Nephron (organoid): ENCODE measurements at regions not wholly inside any gene's neighbourhood (a gene's known extent, or its start where the extent isn't known, plus 50 kb on each side); places are given as distances from the start of the nearest gene placed in this dataset.

Source experiments
- H3K27ac Mint-ChIP-seq, 3 experiments: 2 replicates each; pipeline ENCODE4 v1.8.0; 2020; ENCODE audit warnings: mixed read lengths in 3 of 3, mild to moderate bottlenecking in 2 of 3, moderate library complexity in 1 of 3
- H3K27me3 Mint-ChIP-seq: 2 replicates; pipeline ENCODE4 v1.8.0; 2021; ENCODE audit warnings: low read depth, mild to moderate bottlenecking, moderate library complexity, mixed read lengths
- H3K36me3 Mint-ChIP-seq: 2 replicates; pipeline ENCODE4 v1.8.0; 2020; ENCODE audit warnings: low read depth, mixed read lengths
- H3K4me1 Mint-ChIP-seq: 2 replicates; pipeline ENCODE4 v1.8.0; 2020; ENCODE audit warnings: mixed read lengths
- H3K4me3 Mint-ChIP-seq, 3 experiments: 2 replicates each; pipeline ENCODE4 v1.8.0; 2020; ENCODE audit warnings: mild to moderate bottlenecking in 3 of 3, mixed read lengths in 3 of 3, moderate library complexity in 2 of 3
- H3K9me3 Mint-ChIP-seq: 2 replicates; pipeline ENCODE4 v1.8.0; 2020; ENCODE audit warnings: mixed read lengths
- TF ChIP-seq, protein P1 (sequence below), 3 experiments: fragments of 200-600 bp; sonication (generic); IDR thresholded peaks; one replicate each; pipeline ENCODE4 v1.5.0; 2021; ENCODE audit warnings: antibody characterized with exemption in 3 of 3; ENCODE audit not compliant: unreplicated experiment in 3 of 3

DNA sequence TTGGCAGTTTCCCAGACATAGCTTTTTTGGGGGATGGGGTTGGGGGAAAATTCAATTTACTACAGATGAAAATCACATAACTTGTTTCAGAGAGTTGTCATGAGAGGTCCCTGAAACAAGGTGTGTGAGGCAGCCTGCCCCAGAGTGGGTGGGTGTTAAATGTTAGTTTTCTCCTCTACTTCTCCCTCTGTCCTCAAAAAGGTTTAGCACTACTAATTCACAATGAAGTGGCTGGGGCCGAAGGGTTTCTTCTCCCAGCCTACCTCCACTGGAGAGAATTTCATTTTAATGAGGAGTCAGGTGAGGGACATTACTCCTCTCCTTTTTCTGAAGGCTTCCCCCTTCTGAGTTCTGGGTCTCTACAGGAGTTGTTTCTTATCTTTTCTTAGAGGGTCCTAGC, 103.3 kb downstream of the C1orf94 start:
- peaks cover 17% of the 10 kb centered on the region for H3K27me3 Mint-ChIP-seq
- no peaks in the 10 kb centered on the region for H3K4me1 Mint-ChIP-seq
- no peak overlapping the region for H3K4me3 Mint-ChIP-seq
- H3K27ac Mint-ChIP-seq = no peak overlapping the region
- TF ChIP-seq, protein P1, sequence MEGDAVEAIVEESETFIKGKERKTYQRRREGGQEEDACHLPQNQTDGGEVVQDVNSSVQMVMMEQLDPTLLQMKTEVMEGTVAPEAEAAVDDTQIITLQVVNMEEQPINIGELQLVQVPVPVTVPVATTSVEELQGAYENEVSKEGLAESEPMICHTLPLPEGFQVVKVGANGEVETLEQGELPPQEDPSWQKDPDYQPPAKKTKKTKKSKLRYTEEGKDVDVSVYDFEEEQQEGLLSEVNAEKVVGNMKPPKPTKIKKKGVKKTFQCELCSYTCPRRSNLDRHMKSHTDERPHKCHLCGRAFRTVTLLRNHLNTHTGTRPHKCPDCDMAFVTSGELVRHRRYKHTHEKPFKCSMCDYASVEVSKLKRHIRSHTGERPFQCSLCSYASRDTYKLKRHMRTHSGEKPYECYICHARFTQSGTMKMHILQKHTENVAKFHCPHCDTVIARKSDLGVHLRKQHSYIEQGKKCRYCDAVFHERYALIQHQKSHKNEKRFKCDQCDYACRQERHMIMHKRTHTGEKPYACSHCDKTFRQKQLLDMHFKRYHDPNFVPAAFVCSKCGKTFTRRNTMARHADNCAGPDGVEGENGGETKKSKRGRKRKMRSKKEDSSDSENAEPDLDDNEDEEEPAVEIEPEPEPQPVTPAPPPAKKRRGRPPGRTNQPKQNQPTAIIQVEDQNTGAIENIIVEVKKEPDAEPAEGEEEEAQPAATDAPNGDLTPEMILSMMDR (IDR thresholded peaks at IDR 0.05; ENCODE audit: unreplicated experiment in 3 of 3) = no peak
- H3K36me3 Mint-ChIP-seq = no peaks in the 10 kb centered on the region
- no peaks in the 10 kb centered on the region for H3K9me3 Mint-ChIP-seq

DNA sequence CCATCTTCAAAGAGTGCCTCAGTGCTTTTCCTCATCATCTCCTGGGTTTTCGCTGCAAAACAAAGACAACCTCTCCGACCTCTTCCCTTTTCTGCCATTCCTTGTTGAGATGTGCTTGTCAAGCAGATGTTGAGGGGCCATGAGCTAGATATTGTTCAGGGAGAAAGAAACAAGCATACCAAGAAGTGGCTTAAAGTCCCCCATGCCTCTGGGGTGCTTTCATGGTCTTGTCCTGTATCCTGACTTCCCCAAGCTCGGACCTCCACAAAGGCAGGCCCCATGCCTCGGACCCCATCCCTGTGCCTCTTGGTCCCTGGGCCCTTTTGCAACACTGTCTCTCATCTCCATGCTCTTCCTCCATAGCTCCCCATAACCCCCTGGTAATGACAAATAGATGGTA, 103.8 kb downstream of the C1orf94 start:
- Mint-ChIP-seq H3K36me3 (no peaks in the 10 kb centered on the region), H3K27ac (no peak overlapping the region), H3K4me3 (no peak overlapping the region), H3K4me1 (no peaks in the 10 kb centered on the region), H3K9me3 (no peaks in the 10 kb centered on the region), H3K27me3 (peaks cover 14% of the 10 kb centered on the region)
- TF ChIP-seq, protein P1 (IDR thresholded peaks at IDR 0.05; ENCODE audit: unreplicated experiment in 3 of 3) = no peak

DNA sequence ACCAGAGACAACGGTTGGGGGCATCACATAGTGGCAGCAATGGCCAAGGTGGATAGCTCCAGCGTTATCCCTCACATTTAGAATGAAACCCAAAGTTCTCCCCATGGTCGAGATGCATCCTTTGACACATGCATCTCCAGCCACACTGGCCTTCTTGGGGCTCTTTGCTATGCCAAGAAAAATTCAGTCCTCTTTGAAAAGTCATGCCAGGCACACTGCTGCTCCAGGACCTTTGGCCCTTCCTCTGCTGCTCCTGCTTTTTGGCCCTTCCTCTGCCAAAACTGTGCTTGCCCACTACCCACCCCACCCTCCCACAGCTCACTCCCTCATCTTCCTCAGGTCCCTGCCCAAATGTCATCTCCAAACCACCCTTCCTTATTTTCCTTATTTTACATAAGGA, 106.4 kb downstream of the C1orf94 start:
- Mint-ChIP-seq H3K36me3 (no peaks in the 10 kb centered on the region), H3K27ac (no peak overlapping the region), H3K4me3 (no peak overlapping the region), H3K27me3 (peaks cover 11% of the 10 kb centered on the region), H3K4me1 (no peaks in the 10 kb centered on the region), H3K9me3 (no peaks in the 10 kb centered on the region)
- TF ChIP-seq, protein P1 (IDR thresholded peaks at IDR 0.05; ENCODE audit: unreplicated experiment in 3 of 3) = no peak

DNA sequence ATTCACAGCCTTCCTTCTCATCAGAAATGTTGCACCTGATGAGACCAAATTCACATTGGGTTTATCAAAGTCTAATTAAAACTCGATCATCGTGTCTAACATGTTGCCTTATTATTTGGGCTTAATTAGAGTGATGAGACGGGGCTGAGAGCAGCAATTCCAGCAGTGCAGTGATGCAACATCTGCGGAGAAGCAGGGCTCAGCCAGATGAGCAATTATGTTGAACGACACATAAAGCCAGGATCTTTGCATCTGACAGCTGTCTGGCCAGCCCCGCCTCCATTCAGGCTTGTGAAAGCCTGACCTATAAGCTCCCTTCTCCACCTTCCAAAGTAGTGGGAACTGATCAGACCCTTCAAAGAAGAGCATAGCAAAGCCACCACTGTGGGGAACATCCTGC, 109.8 kb downstream of the C1orf94 start:
- H3K4me3 Mint-ChIP-seq = no peak overlapping the region
- no peaks in the 10 kb centered on the region for H3K9me3 Mint-ChIP-seq
- peaks cover 4% of the 10 kb centered on the region for H3K27me3 Mint-ChIP-seq
- H3K27ac Mint-ChIP-seq = no peak overlapping the region
- no peaks in the 10 kb centered on the region for H3K4me1 Mint-ChIP-seq
- no peaks in the 10 kb centered on the region for H3K36me3 Mint-ChIP-seq
- TF ChIP-seq, protein P1 (IDR thresholded peaks at IDR 0.05; ENCODE audit: unreplicated experiment in 3 of 3) = no peak

DNA sequence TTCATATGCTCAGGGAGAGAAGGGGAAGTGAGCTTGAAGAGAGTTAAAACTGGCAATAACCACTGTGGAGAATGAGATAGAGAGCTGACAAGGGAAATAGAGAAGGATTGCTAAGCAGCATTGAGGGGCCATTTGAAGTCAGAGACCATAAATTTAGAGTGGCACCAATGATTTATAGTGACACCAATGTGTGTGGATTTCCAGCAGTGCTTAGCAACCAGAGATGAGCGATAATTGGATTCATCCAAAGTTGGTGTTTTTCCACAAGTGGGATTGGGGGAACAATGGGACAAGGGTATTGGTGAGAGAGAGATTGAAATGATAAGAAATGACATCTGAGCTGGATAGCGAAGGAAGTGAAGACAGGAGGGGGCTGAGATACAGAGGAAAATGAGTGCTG, 114.1 kb downstream of the C1orf94 start:
- H3K36me3 Mint-ChIP-seq = no peaks in the 10 kb centered on the region
- no peaks in the 10 kb centered on the region for H3K4me1 Mint-ChIP-seq
- peaks cover 4% of the 10 kb centered on the region for H3K27me3 Mint-ChIP-seq
- H3K9me3 Mint-ChIP-seq = no peaks in the 10 kb centered on the region
- no peak overlapping the region for H3K4me3 Mint-ChIP-seq
- H3K27ac Mint-ChIP-seq = no peak overlapping the region
- TF ChIP-seq, protein P1 (IDR thresholded peaks at IDR 0.05; ENCODE audit: unreplicated experiment in 3 of 3) = no peak

DNA sequence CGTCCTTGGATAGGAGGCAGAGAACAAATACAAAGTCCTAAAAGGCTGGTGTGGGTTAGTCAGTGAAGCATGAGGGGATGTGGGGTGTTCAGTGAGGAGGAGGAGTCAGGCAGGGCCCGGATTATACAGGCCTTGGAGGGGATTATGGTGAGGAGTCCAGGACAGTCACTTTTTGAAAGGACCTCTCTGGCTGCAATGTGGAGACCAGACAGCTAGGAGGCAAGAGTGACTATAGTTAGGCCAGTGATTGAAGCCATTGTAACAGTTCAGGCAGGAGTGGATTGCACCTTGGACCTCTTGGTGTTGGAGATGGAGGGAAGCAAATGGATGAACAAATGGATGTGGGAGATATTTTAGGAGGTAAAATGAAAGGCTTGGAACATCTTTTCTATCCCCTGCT, 115.8 kb downstream of the C1orf94 start:
- TF ChIP-seq, protein P1 (IDR thresholded peaks at IDR 0.05; ENCODE audit: unreplicated experiment in 3 of 3) = no peak
- H3K27ac Mint-ChIP-seq = no peak overlapping the region
- no peaks in the 10 kb centered on the region for H3K9me3 Mint-ChIP-seq
- no peaks in the 10 kb centered on the region for H3K36me3 Mint-ChIP-seq
- no peak overlapping the region for H3K4me3 Mint-ChIP-seq
- H3K27me3 Mint-ChIP-seq = peaks cover 11% of the 10 kb centered on the region
- H3K4me1 Mint-ChIP-seq = no peaks in the 10 kb centered on the region
